ENCODE measurements at regions not wholly inside any gene's neighbourhood (a gene's known extent, or its start where the extent isn't known, plus 50 kb on each side); places are given as distances from the start of the nearest gene placed in this dataset.
"Not testable (repeated sequence)": the region's sequence is repeated elsewhere in the genome, so short reads cannot be mapped to it uniquely, and the experiment has no call there.

DNA sequence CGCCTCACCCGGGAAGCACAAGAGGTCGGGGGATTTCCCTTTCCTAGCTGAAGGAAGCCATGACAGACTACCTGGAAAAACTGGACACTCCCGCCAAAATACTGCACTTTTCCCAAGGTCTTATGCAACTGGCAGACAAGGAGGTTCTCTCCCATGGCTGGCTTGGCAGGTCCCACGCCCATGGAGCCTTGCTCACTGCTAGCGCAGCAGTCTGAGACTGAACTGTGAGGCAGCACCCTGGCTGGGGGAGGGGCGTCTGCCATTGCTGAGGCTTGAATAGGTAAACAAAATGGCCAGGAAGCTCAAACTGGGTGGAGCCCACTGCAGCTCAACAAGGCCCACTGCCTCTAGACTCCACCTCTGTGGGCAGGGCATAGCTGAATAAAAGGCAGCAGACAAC lies 92.1 kb downstream of the C4BPA start:
- not testable (repeated sequence) for TF ChIP-seq CTCF (IDR thresholded peaks at IDR 0.05; ENCODE audit: low read depth, low read length, poor library complexity, severe bottlenecking); EZH2phosphoT487 (IDR thresholded peaks at IDR 0.05; ENCODE audit: borderline replicate concordance, low read length)
